ENCODE measurements at regions not wholly inside any gene's neighbourhood (a gene's known extent, or its start where the extent isn't known, plus 50 kb on each side); places are given as distances from the start of the nearest gene placed in this dataset.

- no peaks in the 10 kb centered on the region for H3K27me3 Mint-ChIP-seq (ENCODE audit: low read depth in 2 of 2)
- H3K4me1 Mint-ChIP-seq: peaks cover 43 to 45% of the 10 kb centered on the region in 2 donors
- Histone ChIP-seq H3K9me3 (ENCODE audit: control insufficient read depth, insufficient read depth, low read length) (no peaks in the 10 kb centered on the region), H3K4me1 (ENCODE audit: control insufficient read depth, insufficient read depth, low read length) (peaks cover 26% of the 10 kb centered on the region), H3K27me3 (ENCODE audit: control insufficient read depth, insufficient read depth, low read length) (no peaks in the 10 kb centered on the region), H3K36me3 (ENCODE audit: control insufficient read depth, insufficient read depth, low read length) (no peaks in the 10 kb centered on the region), H3K27ac (ENCODE audit: low read length) (no peak overlapping the region), H3K4me3 (ENCODE audit: low read length) (no peak overlapping the region)
- H3K9me3 Mint-ChIP-seq: no peaks in the 10 kb centered on the region
- 93% methylated on average over 2 of the region's 2 CpGs for WGBS (ENCODE audit: insufficient coverage)
- H3K27ac Mint-ChIP-seq: no peak overlapping the region
- intact Hi-C loops (cut with micrococcal nuclease): no loop called here
- no peak overlapping the region for H3K4me3 Mint-ChIP-seq
- H3K36me3 Mint-ChIP-seq: no peaks in the 10 kb centered on the region
- DNase-seq (no peak), ATAC-seq (no peak)
- no peak for TF ChIP-seq CTCF (IDR thresholded peaks at IDR 0.05)
Observed at GRCh38 chr6:118715376-118715775, 64.0 kb upstream of the CEP85L start.

DNA sequence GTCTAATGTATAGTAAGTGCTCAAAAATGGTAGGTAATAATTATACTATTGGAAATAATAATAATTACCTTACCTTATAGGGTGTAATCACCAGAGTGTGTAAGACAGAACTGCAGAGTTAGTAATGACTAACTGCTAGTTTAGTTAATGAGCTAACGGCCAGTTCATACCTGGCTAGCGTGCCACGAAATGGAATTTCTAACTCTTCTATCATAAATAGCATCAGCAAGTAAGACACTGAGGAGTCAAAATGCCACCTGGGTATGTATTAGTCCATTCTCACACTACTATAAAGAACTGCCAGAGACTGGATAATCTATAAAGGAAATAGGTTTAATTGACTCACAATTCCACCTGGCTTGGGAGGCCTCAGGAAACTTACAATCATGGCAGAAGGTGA lies 63.4 kb upstream of the CEP85L start:
- H3K4me3 Mint-ChIP-seq: no peak overlapping the region
- Histone ChIP-seq H3K27ac (ENCODE audit: low read length) (no peak overlapping the region), H3K36me3 (ENCODE audit: control insufficient read depth, insufficient read depth, low read length) (no peaks in the 10 kb centered on the region), H3K27me3 (ENCODE audit: control insufficient read depth, insufficient read depth, low read length) (no peaks in the 10 kb centered on the region), H3K9me3 (ENCODE audit: control insufficient read depth, insufficient read depth, low read length) (no peaks in the 10 kb centered on the region), H3K4me1 (ENCODE audit: control insufficient read depth, insufficient read depth, low read length) (peaks cover 25% of the 10 kb centered on the region), H3K4me3 (ENCODE audit: low read length) (no peak overlapping the region)
- no peak for DNase-seq
- H3K36me3 Mint-ChIP-seq: no peaks in the 10 kb centered on the region
- intact Hi-C loops (cut with micrococcal nuclease): loop anchor here (5.0 kb wide), 1 partner anchor 598 kb away; no protein-coding TSS in a partner anchor
- WGBS (ENCODE audit: insufficient coverage): no CpG with 5 or more reads among the region's 3 CpGs
- H3K4me1 Mint-ChIP-seq: peaks cover 43 to 45% of the 10 kb centered on the region in 2 donors
- no peaks in the 10 kb centered on the region for H3K9me3 Mint-ChIP-seq
- H3K27ac Mint-ChIP-seq: no peak overlapping the region
- TF ChIP-seq CTCF (IDR thresholded peaks at IDR 0.05): no peak
- no peaks in the 10 kb centered on the region for H3K27me3 Mint-ChIP-seq (ENCODE audit: low read depth in 2 of 2)
- ATAC-seq: no peak

DNA sequence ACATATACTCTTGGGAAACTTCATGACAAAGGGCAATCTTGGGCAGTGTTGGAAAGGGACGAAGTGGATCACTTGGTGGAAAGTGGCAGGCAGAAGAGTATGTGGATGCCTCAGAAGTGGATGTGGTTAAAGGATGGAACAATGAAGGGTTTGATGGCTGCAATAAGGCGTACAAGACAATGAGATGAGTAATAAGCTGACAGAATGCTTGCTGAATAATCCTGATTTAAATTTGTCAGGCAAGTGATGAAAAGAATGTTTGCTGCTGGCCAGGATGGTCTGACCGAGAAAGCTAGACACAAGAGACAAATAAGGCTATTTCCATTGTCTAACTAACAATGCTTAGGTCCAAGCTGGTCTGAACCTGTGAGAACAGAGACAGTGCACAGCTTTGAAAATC lies 61.6 kb upstream of the CEP85L start:
- no peaks in the 10 kb centered on the region for H3K27me3 ChIP-seq (ENCODE audit: control insufficient read depth, insufficient read depth, low read length)
- intact Hi-C loops (cut with micrococcal nuclease): loop anchor here (5.0 kb wide), 1 partner anchor 599 kb away; no protein-coding TSS in a partner anchor
- 76% methylated on average over 3 of the region's 3 CpGs for WGBS (ENCODE audit: insufficient coverage)
- no peak for DNase-seq
- H3K36me3 Mint-ChIP-seq: no peaks in the 10 kb centered on the region
- H3K4me1 ChIP-seq (ENCODE audit: control insufficient read depth, insufficient read depth, low read length): peaks cover 16% of the 10 kb centered on the region
- H3K9me3 Mint-ChIP-seq: no peaks in the 10 kb centered on the region
- no peak for ATAC-seq
- no peak overlapping the region for H3K4me3 Mint-ChIP-seq
- no peak overlapping the region for H3K4me3 ChIP-seq (ENCODE audit: low read length)
- H3K4me1 Mint-ChIP-seq: peaks cover 47 to 48% of the 10 kb centered on the region in 2 donors
- no peak overlapping the region for H3K27ac Mint-ChIP-seq
- no peak overlapping the region for H3K27ac ChIP-seq (ENCODE audit: low read length)
- no peaks in the 10 kb centered on the region for H3K27me3 Mint-ChIP-seq (ENCODE audit: low read depth in 2 of 2)
- no peaks in the 10 kb centered on the region for H3K36me3 ChIP-seq (ENCODE audit: control insufficient read depth, insufficient read depth, low read length)
- no peaks in the 10 kb centered on the region for H3K9me3 ChIP-seq (ENCODE audit: control insufficient read depth, insufficient read depth, low read length)
- no peak for TF ChIP-seq CTCF (IDR thresholded peaks at IDR 0.05)

GRCh38 chr6:118710616-118711015 lies 59.2 kb upstream of the CEP85L start:
- H3K4me3 ChIP-seq (ENCODE audit: low read length): no peak overlapping the region
- 91% methylated on average over 4 of the region's 5 CpGs for WGBS (ENCODE audit: insufficient coverage)
- no peak for ATAC-seq
- H3K36me3 ChIP-seq (ENCODE audit: control insufficient read depth, insufficient read depth, low read length): no peaks in the 10 kb centered on the region
- no peaks in the 10 kb centered on the region for H3K9me3 Mint-ChIP-seq
- TF ChIP-seq CTCF (IDR thresholded peaks at IDR 0.05): no peak
- no peaks in the 10 kb centered on the region for H3K9me3 ChIP-seq (ENCODE audit: control insufficient read depth, insufficient read depth, low read length)
- DNase-seq: peak in 1 of 2 donors; percentile 22
- peaks cover 66 to 69% of the 10 kb centered on the region in 2 donors for H3K4me1 Mint-ChIP-seq
- H3K27ac Mint-ChIP-seq: peak overlapping the region; percentile 88 to 91
- no peaks in the 10 kb centered on the region for H3K36me3 Mint-ChIP-seq
- H3K27ac ChIP-seq (ENCODE audit: low read length): peak overlapping the region; percentile 36
- H3K27me3 Mint-ChIP-seq (ENCODE audit: low read depth in 2 of 2): no peaks in the 10 kb centered on the region
- peak overlapping the region; percentile 13 for H3K4me3 Mint-ChIP-seq
- no peaks in the 10 kb centered on the region for H3K27me3 ChIP-seq (ENCODE audit: control insufficient read depth, insufficient read depth, low read length)
- intact Hi-C loops (cut with micrococcal nuclease): loop anchor here (1.0 to 5.0 kb wide), 5 partner anchors 16 to 602 kb away; partner anchors contain the start of genes ASF1A and CEP85L
- peaks cover 32% of the 10 kb centered on the region for H3K4me1 ChIP-seq (ENCODE audit: control insufficient read depth, insufficient read depth, low read length)

All from natural killer cell (primary cell).